Right forelimb (tissue), 1 donor: ENCODE measurements at regions not wholly inside any gene's neighbourhood (a gene's known extent, or its start where the extent isn't known, plus 50 kb on each side); places are given as distances from the start of the nearest gene placed in this dataset.
"Not testable (repeated sequence)": the region's sequence is repeated elsewhere in the genome, so short reads cannot be mapped to it uniquely, and the experiment has no call there.

Experiments
- DNase-seq: peaks from one replicate; pipeline ENCODE4 v3.0.0-alpha.2; 2018

GRCh38 chr1:38497921-38498656, 361.5 kb downstream of the RRAGC start:
- DNase-seq, result no peak

DNA sequence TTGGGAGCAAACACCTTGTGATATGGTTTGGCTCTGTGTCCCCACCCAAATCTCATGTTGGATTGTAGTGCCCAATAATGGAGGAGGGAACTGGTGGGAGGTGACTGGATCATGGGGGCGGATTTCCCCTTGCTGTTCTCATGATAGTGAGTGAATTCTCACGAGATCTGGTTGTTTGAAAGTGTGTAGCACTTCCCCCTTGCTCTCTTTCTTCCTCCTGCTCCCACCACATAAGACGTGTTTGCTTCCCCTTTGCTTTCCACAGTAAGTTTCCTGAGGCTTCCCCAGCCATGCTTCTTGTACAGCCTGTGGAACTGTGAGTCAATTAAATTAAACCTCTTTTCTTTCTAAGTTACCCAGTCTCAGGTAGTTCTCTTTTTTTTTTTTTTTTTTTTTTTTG, 366.3 kb downstream of the RRAGC start:
- not testable (repeated sequence) for DNase-seq

DNA sequence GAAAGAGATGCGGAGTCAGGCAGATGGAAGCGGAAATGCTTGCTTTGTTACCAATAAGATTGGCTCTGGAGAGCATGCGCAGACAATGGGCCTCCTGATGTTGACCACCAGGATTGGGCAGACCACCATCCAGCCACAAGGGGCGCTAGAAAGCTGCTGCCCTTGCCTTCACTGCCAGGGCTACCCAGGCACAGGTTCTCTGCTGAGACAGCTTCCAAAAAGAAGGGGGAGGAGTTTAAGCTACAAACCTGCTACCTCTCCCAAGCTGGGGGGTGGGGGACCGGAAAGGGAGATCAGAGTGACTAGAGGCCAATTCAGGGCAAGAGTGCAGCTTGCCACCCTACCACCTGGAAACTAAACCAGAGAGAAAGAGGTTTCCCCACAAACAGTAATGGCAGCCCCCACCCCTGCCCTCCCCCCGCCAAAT, 369.7 kb downstream of the RRAGC start:
- DNase-seq, result no peak

DNA sequence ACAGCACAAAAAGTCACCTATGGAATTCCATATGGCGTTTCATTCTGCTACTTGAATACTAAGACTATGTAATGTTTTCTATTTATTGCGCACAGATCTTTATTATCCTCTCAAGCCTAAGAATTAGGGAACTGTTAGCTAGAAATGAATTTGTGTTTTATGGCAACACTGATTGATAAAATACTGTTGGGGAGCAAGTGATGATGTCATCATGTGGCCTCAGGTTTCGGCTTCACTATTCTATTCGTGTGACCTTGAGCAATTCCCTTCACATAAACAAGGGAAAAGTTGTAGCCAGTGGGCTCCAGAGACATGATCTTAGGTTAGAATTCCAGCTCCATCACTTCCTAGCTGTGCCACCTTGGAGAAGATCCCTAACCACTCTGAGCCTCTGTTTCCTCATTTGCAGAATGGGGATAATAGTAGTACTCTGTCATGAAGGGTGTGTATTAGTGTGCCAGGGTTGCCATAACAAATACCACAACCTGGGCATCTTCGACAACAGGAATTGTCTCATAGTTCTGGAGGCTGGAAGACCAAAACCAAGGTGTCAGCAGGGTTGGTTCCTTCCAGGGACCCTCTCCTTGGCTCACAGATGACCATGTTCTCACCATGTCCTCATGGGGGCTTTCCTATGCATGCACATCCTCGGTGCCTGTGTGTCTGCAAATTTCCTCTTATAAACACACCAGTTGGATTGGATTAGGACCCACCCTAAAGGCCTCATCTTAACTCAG, 371.2 kb downstream of the RRAGC start:
- no peak for DNase-seq

DNA sequence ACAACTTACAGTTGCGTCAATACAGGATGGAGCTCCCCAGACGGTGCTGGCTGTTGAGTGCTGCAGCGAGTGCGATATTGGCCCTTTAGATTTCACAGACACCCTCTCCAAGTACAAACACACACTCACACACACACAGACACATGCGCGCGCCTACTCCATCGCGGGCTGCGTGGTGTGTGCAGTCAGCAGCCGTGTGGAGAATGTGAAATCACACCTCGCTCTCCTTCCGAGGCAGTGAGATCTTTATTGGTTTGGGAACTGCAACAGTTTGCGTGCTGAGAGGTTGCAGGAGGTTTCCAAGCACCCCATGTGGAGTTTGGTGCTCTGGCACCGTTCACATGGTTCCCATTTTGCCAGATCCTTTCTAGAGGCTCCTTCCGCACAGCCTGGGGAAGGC, 372.2 kb downstream of the RRAGC start:
- DNase-seq, result no peak

DNA sequence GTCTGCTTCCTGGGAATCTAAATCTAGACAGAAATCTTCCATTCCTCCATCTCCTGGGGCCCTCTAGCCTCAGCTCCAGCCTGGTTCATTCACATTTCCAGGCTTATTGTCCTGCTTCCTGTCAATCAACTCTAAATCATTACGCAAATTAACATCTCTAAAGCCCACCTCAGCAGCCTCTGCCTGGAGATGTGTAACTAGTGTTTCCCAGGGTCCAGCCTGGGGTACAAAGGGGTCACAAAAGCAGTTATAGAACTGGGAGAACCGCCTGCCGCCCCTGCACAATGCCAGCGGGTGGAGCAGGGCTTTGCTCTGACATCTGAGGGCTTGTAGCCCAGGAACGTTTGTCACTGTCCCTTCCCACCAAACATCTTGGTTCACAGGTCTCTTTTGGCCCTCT, 373.5 kb downstream of the RRAGC start:
- no peak for DNase-seq

- DNase-seq, result no peak
Observed at GRCh38 chr1:38481871-38482826, 377.4 kb downstream of the RRAGC start.

- DNase-seq, result not testable (repeated sequence)
Observed at GRCh38 chr1:38479662-38480061, 379.9 kb downstream of the RRAGC start.

DNA sequence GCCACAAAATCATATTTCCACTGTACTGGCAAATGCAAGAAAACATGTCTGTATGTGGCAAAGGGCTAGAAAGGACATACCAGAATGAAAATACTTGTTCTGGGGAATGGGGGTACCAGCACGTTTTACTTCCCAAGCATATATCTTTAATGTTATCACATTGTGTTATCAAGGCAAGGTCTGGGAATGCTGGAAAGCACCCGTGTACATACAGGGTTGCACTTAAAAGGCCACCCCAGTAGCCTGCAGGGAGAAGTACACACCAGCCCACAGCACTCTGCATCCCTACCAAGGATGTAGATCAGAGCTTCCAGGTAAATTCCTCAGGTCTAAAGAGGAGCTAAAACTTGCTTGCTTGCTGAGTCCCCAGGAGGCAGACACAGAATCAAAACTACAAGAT, 381.8 kb downstream of the RRAGC start:
- no peak for DNase-seq

- DNase-seq, result no peak
Observed at GRCh38 chr1:38476850-38477178, 382.8 kb downstream of the RRAGC start.

GRCh38 chr1:38476111-38476849, 383.3 kb downstream of the RRAGC start:
- DNase-seq, result no peak

DNA sequence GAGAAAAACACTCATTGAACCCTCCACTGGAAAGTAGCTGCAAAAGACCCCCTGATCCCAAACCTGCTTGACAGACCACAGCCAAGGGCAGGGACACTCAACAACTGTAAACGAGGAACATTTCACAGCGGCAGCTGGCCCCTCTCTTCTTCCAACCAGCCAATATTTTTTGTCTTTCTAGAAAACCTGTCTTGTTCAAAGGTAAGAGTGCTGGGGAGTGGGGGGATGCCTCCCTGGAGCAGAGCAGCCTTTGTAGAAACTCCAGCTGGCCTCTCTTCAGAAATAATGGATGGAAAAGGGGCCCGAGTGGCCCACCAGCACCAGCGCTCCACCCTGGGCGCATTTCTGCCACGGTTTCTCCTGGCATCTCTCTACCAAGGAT, 384.0 kb downstream of the RRAGC start:
- DNase-seq, result no peak

DNA sequence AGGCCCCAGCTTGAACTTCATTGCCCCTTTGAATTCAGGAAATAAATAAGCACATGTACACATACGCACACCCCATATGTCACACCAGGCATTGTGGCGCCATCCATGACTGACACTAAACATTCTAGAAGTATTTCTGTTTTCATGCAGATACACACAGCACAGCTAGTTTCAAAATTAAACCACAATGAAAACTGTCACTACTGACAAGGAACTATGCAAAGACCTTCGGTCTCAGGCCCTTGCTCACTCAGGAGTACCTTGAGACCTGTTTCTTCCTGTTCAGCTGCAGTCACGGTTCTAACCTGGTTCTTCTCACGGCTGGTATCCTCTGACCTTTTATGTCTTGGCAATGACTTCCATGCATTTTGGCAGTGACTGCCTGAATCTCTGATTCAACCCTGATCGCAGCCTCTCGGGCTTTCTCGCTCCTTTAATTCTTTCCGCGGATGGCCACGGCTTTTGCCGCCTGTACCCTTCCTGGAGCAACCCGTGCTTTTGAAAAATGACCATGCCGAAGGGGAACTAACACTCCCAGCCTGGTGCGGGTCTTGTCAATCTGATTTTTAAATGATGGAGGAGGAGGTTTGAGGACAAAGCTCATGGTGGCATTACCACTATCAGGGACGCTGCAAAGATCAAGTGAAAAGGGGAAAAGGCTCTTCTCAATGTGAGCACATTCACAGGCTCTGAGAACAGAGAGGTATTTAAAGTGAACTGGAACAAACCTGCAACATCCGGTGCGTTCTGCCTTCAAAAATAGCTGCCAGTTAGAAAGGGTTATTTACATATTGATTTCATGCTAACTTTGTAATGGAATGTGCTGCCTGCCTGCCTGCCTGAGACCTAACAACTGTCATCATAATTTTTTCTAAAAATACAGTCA, 384.6 kb downstream of the RRAGC start:
- no peak for DNase-seq

DNA sequence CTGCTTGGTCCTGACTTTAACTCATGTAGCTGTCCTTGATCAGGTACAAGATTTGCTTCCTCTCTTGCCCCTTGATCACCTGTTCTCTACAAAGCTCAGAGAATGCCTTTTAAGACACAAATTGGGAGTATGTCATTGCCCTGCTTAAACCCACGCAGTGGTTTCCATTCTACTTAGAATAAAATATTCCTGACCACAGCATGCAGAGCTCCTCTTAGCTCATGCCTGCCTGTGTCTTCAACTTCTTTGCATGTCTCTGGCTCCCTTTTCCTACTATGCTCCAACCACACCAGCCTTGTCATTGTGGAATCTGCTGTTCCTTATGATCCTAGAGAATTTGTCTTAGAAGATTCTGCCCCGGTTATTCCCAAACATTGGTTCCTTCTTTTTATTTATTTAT, 393.1 kb downstream of the RRAGC start:
- DNase-seq, result no peak

DNA sequence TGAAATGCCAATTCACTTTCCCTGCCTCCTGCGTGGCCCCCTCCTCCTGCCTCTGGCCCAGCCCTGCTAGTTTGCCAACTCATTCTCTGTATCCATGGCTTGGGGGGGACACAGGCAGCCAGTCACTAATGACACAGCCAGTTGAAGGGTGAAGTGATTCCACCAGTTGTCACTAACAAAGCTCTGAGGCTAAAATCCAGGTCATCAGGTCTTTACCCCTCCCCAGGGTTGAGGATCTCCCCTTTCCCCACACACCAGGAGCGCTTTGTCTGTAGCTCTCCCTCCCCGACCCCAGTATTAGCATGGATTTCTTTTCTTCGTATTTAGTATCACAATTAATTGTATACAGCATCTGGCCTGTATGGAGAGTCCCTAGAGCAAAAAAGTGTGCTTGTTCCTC, 394.1 kb downstream of the RRAGC start:
- no peak for DNase-seq

DNA sequence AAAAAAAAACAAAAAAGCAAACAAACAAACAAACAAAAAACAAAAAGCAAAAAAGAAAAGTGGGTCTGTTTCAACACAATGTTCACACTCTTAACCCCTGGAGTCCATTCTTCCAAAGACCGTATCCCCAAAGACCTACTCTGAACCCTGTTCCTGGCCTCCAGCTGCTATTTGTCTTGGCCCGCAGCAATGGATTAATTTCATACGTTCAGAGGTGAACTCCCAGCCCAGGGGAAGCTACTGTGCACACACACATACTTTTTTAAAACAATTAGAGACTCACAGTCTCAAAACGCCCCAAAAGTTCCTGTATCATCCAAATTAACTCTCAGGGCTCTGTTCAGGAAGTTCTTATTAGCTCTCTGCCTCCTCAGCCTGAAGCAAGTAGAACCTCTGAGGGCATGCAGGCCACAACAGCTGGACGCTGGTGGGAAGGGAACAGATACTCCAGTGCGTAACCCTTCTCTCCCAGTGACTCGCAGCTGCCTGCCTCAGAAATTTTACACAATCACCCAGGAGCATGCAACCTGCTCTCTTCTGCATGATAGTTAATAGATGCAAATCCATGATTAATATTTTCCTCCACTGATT, 395.4 kb downstream of the RRAGC start:
- DNase-seq, result no peak

DNA sequence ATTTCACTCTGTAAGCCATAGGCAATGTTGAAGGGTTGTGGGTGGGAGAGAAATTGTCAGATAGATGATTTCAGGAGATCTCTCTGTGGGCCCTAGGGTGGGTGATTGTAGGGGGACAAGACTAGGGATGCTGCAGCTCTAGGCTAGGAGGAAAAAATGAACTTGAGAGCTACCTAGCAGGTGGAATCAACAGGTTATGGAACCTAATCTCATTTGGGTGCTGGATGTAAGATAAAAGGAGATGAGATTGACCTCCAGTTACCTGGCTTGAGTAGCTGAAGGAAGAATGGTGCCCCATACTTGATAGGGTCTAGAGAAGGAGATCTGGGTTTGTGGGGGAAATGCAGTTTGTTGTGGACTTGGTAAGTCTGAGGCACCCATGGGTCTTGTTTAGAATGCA, 396.5 kb downstream of the RRAGC start:
- no peak for DNase-seq

DNA sequence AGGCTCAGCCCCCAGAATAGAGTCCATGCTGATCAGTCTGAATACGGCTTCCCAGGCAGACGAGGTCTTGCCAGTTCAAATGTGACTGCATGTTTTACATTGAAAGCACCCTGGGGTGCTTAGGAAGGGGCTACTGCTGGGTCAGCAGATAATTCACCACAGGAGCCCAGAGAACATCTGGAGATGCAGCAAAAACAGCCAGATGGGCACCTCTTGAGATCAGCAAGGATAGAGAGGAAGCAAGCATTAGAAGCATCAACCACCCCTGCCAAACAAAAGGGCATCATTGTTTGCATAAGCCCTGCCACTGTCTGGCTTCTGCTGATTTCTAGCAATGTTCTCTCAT, 403.1 kb downstream of the RRAGC start:
- DNase-seq, result no peak

DNA sequence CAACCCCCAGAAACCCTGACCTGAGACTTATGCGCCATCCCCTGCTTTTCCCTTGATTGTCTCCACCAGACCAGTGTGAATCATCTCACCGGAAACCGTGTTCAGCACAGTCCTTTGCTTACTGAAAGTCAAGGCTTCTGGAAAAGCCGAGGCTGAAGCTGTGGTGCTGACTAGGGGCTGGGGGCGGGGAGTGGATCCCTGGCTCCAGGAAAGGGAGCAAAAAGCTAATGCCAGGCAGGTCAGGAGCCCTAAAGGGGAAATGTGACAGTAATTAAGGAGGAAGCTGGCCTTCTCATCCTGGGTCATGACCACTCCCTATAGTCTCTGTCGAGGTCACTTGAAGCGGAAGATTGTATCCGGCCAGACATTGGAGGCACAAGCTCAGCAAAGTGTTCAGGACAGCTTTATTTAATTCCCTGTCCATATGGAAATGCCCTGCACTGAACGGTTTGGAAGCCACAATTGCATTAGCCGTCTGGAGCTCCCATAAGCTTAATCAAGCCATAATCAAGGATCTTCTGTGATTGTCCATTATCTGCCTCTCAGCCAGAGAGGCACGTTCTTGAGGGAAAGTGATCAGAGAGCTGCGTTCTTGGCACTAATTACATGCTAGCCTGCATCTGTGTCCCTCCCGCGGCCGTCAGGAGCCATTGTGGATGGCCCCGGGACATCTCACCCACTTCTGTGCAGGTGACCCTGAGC, 403.6 kb downstream of the RRAGC start:
- no peak for DNase-seq

- DNase-seq, result no peak
Observed at GRCh38 chr1:38454749-38455441, 404.7 kb downstream of the RRAGC start.
